Left renal cortex interstitium (tissue), 4 donors: ENCODE measurements at regions not wholly inside any gene's neighbourhood (a gene's known extent, or its start where the extent isn't known, plus 50 kb on each side); places are given as distances from the start of the nearest gene placed in this dataset.

ENCODE experiments used
- DNase-seq, 4 donors: peaks; one replicate each; pipeline ENCODE4 v3.0.0-alpha.2; 2013; ENCODE audit warnings: low read depth in 4 of 4, low spot score in 2 of 4, missing footprints in 1 of 4

DNA sequence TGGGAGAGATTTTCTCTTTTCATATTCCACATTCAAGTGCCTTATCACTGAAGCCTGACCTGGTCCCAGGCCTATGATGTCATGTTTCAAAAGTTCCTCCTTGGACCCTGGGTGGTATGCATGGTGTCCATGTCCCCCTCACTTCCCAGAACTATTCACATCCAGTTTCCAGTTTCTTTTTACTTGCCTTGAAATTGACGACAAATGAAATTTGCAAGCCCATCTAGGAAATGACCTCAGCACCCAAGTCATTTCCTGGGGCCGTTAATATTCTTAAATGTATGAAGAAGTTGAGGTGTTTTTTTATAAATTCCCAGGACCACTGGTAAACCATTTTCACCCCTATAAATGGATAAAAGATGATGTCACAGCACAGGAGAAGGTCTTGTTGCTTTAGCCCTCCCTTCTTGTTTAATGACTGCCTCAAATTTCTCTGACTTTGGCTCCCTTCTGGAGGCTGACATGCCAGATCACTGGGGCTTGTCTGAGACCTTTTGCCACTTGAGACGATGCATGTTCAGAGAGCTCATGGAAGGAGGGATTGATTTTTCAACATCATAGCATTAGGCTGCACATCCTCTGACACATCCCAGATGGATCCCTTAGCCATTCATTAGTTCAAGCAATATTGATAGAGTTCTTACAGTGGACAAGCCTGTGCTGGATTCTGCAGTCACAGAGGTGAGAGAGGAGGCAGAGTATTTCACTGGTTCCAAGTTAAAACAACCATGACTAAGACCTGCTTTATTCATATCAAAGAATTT, 221.3 kb downstream of the PLPP3 start:
- DNase-seq: peak in 2 of 4 donors; percentile 34 to 46

DNA sequence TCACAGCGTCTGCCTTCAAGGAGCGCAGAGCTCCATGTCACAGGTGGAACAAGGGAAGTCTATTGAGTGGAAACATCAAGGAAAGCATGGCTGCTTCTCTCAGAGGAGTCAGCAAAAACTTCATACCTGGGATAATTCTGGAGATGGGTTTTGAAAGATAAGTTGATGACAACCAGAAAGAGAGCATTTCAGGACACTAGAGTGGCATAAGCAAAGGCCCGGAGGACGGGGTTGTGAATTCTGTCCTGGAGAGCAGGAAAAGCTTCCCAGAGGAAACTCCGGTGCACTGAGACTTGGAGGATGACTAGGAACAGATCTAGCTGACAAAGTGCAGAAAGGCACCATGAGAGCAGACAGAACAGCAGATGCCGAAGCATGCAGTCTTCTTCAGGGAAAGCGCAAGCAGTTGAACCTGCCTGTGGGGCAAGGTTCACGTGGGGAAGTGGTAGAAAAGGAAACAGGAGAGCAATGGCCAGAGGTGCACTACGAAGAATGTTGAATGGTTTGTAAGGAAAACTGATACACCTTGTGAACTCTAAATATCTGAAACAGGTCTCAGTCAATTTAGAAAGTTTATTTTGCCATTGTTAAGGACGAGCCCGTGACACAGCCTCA, 222.9 kb downstream of the PLPP3 start:
- no peak for DNase-seq

DNA sequence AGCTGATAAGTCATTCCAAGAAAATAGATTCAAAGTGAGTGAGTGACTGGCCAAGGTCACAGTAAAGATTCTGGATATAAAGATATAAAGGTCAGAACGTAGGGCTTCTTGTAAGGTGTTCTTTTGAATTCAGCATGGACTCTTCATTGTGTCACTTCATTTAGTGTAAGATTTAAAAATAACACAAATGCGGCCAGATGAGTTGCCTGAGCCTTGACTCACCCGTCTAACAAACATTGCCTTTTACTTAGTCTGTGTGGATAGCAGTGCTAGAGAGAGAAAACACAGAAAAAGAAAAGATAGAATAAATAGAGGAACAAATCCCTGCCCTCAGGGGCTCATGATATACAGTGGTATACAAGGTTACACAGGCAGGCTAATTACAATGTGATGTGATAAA, 223.4 kb downstream of the PLPP3 start:
- DNase-seq: no peak

DNA sequence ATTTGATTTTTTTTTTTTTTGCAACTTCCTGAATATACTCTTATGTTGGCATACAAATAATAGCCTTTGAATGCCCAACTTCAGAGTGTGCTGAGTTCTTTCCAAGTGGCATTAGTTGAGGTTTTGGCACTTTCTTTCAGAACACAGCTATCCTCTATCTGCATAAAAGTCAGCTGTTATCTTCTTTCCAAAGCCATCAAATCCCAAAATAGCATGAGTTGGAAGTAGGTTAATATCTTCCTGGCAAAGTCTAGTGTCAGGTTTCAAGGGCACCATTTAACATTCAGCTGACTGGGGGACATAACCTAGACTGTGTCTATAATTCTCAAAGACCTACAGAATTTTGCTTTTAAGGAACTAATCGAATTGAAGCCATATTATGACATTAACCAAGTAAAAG, 223.9 kb downstream of the PLPP3 start:
- DNase-seq: no peak

DNA sequence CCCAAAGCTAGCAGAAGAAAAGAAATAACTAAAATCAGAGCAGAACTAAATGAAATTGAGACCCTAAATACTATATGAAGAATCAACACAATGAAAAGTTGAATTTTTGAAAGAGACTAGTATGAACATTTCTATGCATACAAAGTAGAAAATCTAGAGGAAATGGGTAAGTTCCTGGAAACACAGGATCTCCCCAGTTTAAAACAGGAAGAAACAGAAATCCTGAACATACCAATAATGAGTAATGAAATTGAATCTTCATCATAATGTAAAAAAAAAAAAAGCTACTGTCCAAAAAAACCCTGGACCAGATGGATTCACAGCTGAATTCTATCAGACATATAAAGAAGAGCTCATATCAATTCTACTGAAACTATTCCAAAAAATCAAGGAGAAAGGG, 233.5 kb downstream of the PLPP3 start:
- no peak for DNase-seq

DNA sequence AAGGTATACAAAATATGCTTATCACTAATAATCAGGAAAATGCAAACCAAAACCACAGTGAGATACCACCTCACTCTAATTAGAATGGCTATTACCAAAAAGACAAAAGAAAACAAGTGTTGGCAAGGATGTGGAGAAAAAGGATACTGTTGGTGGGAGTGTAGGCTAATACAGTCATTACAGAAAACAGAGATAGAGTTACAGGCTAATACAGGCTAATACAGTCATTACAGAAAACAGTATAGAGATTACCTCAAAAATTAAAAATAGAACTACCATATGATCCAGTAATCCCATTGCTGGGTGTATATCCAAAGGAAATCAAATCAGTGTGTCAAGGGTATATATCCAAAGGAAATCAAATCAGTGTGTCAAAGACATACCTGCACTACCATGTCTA, 238.4 kb downstream of the PLPP3 start:
- DNase-seq: no peak

DNA sequence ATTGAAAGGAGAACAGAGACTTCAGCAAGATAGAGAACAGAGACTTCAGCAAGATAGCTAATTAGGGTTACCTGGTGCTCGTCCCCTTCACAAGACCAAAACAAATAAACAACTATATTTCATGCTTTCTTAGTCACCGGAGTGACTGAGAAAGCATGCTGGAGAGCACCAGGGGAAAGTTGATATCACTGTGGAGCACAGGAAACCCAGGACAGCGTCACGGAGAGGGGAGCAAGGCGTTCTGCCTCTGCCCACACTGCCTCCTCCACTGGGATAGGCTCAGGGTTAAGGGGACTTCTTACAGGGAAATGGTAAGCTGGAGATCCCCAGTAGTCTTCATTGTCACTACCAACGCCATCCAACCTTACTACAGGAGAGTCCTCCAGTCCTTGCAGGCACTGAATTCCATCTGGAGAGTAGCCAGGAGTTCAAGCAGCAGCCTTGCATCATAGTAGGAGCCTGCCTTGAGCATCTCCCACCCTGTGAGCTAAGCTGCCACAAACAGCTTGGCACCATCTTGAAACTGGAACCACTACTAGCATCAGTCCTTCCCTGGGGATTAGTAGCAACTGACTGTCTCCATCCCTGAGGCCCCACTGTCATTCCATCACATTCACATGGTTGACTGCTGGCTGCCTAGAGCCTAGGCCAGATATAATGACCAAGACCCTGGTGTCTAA, 239.4 kb downstream of the PLPP3 start:
- no peak for DNase-seq

DNA sequence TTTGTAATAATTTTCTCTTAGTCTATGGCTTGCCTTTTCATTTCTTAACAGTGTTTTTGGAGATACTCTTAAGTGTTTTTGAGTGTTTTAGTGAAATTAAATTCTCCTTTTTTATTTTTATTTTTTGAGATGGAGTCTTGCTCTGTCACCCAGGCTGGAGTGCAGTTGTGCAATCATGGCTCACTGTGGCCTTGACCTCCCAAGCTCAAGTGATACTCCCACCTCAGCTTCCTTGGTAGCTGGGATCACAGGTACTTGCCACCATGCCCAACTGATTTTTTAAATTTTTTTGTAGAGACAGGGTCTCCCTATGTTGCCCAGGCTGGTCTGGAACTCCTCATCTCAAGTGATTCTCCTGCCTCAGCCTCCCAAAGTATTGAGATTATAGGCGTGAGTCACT, 240.3 kb downstream of the PLPP3 start:
- no peak for DNase-seq

DNA sequence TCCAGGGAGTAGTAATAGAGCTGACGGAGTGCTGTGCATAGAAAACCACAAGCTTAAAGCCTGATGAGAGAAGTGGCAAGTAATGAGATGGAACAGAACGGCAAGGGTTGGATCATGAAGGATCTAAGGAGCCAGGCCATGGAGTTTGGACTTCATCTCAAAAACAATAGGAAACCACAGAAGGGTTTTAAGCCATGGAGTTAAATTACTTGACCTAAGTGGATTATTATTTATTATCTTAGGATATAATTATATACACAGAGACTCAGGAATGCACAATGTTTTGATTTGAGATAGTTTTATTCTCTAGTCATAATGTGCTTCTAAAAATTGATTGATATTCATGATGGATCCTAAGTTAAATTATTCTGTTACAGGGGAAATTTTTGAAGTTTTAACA, 242.4 kb downstream of the PLPP3 start:
- DNase-seq: no peak

DNA sequence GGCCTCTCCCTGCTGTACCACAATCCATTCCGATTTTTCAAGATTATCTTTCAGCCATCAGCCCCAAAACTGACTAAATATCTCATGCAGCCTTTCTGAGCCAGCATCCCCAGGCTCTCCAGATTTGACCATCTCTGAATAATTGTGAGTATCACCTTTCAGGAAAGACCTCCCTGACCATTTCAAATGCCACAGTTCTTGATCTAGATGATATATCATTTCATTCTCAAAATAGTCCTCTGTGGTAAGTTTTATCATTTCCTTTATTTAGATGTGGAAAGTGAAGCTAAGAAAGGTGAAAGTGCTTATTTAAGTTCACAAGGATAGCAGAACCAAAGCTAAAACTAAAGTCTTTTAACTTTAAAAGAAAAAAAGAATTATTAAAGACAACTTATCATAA, 244.0 kb downstream of the PLPP3 start:
- no peak for DNase-seq

DNA sequence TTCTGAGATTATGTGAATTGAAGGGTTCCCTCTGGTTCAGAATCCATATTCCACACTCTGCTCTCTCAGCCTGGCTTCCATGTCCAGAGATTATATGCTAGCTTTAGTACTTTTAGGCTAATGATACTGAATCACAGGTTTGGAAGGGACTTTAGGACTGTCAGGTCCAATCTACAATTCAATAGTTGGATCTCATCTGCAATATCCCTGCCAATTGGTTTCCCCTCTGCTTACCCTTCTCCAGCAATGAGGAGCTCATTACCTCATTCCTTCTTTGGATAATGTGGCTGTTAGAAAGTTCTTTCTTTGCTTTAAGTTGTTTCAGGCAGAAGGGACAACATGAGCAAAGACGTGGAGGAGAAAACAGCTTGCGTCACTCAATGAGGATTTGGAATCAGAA, 245.3 kb downstream of the PLPP3 start:
- no peak for DNase-seq

DNA sequence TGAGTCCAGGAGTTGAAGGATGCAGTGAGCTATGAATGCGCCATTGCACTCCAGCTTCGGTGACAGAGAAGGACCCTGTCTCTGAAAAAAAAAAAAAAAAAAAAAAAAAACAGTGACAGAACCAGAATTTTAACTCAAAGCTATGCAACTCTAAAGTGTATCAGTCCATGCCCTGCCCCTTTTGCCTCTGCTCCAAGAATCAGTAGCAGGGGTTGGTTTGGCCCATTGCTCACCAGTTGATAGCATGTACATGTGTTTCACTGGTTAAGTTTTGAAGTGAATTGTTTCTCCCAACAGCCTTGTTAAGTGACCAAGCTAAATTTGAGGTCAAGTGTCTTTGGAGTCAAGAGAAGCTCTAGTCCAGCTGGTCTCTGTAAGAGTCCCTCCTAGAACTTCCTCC, 245.9 kb downstream of the PLPP3 start:
- DNase-seq: no peak

DNA sequence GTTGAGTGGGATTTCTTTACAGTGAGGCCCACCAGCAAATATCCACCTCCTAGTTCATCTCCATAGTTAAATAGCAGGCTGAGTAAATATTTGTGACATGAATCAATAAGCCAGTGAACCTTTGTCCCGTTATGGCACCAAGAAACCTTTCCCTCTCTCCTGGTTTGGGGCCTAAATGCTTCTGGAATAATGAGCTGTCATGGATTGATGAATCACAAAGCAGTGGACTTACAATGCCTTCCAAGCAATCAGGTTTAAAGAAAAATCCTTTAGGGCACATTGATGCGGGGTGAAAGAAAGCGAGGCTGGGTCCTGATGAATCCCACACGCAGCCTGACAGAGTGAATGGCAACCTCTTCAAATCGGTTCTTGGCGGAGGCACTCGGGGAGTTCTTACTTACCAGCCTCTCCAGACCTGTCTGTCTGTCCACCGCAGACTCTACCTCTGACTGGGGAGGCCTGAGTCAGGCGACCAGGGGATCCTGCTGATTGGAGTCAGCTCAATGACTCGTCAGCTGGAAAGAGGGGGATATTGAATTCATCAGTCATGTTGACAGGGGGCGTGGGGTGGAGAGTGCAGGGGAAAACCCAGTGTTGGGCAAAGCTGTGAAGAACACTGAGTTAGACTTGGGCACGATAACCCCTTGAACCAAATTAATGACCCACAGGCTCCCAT, 247.3 kb downstream of the PLPP3 start:
- DNase-seq: peak in 1 of 4 donors; percentile 27

DNA sequence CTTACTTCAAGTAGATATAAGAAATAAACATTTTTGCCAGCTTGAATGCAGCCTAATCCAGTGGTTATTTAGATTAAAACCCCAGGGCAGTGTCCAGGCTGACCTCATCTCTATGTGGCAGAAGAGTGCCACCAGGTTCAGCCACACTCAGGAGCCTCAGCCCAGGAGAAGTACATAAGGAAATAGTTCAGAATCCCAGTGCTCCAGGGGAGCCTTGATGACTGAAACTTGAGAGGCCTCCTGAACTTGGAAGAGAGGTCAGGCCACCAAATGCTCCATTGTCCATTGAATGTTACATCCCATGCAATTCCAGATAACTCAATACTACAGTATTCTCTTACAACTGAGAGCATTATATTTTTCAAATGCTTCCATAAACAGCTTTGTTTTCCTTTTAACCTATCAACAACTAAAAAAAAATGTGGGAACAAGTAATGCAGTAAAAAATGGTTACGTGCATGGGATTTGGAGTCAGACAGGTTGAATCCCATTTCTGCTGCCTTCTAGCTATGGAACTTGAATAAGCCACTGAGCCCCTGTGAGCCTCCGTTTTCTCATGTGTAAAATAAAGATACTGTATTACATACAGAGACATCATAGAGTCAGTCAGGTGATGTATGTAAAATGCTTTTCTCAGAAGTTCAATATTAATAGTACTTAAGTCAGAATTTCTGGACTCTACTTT, 248.0 kb downstream of the PLPP3 start:
- no peak for DNase-seq

DNA sequence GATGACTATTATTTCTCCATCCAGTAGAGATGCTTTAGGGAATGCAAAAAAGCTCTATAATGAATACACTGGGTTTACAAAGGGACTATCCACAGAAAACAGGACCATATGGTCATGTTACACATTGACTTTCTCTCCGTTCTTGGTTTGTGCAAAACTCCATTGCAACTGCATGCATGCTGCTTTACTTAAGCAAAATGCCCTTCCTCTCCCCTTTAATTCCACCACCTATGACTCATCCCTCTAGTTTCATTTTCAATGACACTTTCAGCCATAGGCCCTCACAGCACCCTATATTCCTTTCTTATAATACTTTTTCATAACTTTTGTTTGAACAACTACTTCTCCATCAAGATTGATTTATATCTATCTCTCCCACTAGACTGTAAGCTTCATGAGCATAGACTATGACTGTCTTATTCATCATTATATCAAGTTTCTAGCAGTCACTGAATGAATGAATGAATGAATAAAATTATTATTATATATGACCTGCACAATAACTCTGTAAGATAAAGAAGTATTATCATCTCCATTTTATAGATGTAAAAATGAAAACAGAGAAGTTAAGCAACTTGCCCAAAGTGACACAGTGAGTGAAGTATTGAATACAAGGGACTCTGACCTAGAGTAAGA, 248.9 kb downstream of the PLPP3 start:
- DNase-seq: no peak

DNA sequence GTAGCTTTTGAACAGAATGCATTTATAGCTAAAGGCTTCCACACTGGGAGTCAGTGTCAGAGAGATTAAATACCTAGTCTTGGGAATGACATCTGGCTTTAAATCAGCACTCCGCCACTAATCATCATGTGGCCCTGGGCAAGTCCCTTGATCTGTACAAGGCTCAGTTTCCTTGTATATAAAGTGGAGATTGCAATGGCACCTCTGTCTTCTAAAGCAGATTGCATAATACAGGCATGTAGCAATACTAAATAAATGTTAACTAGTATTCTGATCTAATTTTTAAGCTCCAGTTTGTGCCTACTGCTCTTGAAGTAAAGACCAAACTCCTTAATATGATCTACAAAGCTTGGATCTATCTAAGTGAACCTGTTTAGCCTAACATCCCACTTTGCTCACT, 249.4 kb downstream of the PLPP3 start:
- DNase-seq: no peak

DNA sequence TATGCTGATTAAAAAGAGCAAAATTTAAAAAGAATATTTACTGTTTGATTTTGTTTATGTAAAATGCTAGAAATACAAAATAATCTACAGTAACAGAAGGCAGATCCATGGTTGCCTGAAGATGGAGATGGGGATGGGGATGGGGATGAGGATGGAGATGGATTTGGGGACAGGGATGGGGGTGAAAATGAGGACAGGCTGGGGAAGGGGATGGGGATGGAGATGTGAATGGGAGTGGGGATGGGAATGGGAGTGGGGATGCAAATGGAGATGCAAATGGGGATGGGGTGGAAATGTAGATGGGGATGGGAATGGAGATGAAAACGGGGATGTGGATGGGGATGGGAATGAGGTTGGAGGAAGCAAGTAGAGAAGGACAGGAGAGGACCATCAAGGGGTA, 252.2 kb downstream of the PLPP3 start:
- no peak for DNase-seq

DNA sequence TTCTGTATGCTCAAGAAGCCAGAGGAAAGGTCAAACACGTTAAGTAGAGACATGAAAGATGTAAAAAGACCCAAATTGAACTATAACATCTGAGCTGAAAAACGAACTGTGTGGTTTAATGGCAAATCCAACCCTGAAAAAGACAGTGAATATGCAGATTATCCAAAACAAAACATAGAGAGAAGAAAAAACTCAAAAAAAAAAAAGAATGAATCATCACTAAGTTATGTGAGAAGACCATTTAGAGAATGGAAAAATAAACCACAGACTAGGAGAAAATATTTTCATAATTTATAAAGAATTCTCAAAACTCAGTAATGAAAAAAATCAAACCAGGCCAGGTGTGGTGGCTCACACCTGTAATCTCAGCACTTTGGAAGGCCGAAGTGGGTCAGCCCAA, 253.3 kb downstream of the PLPP3 start:
- DNase-seq: no peak

DNA sequence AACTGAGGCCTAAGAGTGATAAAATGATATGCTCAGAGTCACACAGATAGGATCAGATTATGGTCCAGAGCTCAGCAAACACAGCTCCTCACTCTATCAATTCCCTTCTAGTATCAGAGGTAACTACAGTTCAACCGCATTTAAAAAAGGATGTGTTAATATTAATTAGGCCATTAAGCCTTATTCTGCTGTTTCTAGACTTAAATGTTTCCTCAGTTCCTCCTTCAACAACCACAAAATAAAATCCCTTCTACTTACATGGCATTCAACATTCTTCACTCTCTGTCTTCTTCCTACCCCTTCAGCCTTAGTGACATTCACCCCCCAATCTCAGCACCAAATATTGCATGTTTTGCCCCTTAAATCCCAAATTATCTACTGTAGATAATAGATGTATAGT, 254.9 kb downstream of the PLPP3 start:
- DNase-seq: no peak

DNA sequence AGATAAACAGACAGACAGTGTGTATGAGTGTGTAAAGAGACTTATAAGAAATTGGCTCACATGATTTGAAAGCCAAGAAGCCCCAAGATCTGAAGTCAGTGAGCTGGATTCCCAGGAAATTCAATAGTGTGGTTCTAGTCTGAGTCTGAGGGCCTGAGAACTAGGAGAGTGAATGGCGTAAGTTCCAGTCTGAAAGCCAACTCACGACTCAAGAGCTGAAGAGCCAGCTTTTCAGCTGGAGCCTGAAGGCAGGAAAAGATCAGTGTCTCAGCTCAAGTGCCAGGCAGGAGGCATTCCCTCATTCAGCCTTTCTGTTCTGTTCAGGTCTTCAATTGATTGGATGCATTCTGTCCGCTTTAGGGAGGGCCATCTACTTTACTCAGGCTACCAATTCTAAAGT, 257.2 kb downstream of the PLPP3 start:
- DNase-seq: no peak

DNA sequence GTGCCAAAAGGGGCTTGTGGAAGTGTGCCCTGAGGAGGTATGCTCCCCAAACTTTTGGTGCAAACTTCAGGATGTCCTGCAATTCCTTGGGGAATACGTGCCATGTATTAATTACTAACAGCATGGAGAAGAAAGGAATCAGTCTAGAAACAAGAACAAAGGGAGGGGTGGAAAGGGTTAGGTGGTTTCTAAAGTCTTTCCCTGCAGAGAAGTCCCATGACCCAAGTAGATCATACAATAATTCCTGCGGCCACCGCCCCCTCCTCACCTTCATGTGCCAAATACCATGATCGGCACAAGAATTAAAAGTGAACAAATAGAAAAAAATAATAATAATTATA, 258.2 kb downstream of the PLPP3 start:
- DNase-seq: no peak
